GM23338 (cell line): ENCODE measurements at regions not wholly inside any gene's neighbourhood (a gene's known extent, or its start where the extent isn't known, plus 50 kb on each side); places are given as distances from the start of the nearest gene placed in this dataset.

Experiments
- ATAC-seq: fragments of 200-7000 bp; cut with Tn5 transposase; 3 replicates; pipeline ENCODE4 v1.9.1; 2020
- DNase-seq: peaks from one replicate; pipeline ENCODE4 v3.0.0-alpha.2; 2015; ENCODE audit warnings: low spot score
- H2AFZ ChIP-seq: fragments of 200-600 bp; sonication (generic); 2 replicates; pipeline ENCODE4 v1.8.0; 2016; ENCODE audit warnings: antibody characterized with exemption, mild to moderate bottlenecking, moderate library complexity
- H3F3A ChIP-seq: fragments of 200-600 bp; sonication (generic); replicated peaks from 2 replicates; pipeline ENCODE4 v1.8.0; 2017; ENCODE audit warnings: antibody characterized with exemption, mixed run types, low read depth
- H3K27ac ChIP-seq: fragments of 200-600 bp; sonication (generic); 2 replicates; pipeline ENCODE4 v1.6.1; 2016; ENCODE audit warnings: low read depth
- H3K27me3 ChIP-seq: fragments of 200-600 bp; sonication (generic); 2 replicates; pipeline ENCODE4 v1.8.0; 2016; ENCODE audit warnings: mild to moderate bottlenecking, mixed run types, moderate library complexity; ENCODE audit not compliant: insufficient read depth
- H3K36me3 ChIP-seq: fragments of 200-600 bp; sonication (generic); 2 replicates; pipeline ENCODE4 v1.8.0; 2016; ENCODE audit warnings: mild to moderate bottlenecking; ENCODE audit not compliant: insufficient read depth
- H3K4me1 ChIP-seq: fragments of 200-600 bp; sonication (generic); 2 replicates; pipeline ENCODE4 v1.8.0; 2016; ENCODE audit warnings: mild to moderate bottlenecking, moderate library complexity; ENCODE audit not compliant: insufficient read depth
- H3K4me2 ChIP-seq: fragments of 200-600 bp; sonication (generic); 2 replicates; pipeline ENCODE4 v1.7.1; 2017; ENCODE audit warnings: mixed run types
- H3K4me3 ChIP-seq: fragments of 200-600 bp; sonication (generic); 2 replicates; pipeline ENCODE4 v1.6.1; 2016; ENCODE audit warnings: mixed run types
- H3K79me2 ChIP-seq: fragments of 200-600 bp; sonication (generic); replicated peaks from 2 replicates; pipeline ENCODE4 v1.8.0; 2017; ENCODE audit warnings: mild to moderate bottlenecking; ENCODE audit not compliant: insufficient read depth
- H3K9me2 ChIP-seq: fragments of 200-600 bp; sonication (generic); 2 replicates; pipeline ENCODE4 v1.8.0; 2017; ENCODE audit not compliant: insufficient read depth
- H4K20me1 ChIP-seq: fragments of 200-600 bp; sonication (generic); replicated peaks from 2 replicates; pipeline ENCODE4 v1.8.0; 2017; ENCODE audit warnings: mild to moderate bottlenecking; ENCODE audit not compliant: insufficient read depth
- H3K27ac Mint-ChIP-seq: 2 replicates; pipeline ENCODE4 v1.8.0; 2020; ENCODE audit warnings: inconsistent platforms, mild to moderate bottlenecking, moderate library complexity, mixed read lengths
- H3K27me3 Mint-ChIP-seq: 3 replicates; pipeline ENCODE4 v1.8.0; 2022; ENCODE audit warnings: low read depth, mild to moderate bottlenecking, moderate library complexity, mixed read lengths, inconsistent platforms; ENCODE audit not compliant: insufficient read depth, poor library complexity
- H3K36me3 Mint-ChIP-seq: 3 replicates; pipeline ENCODE4 v1.8.0; 2021; ENCODE audit warnings: low read depth, mild to moderate bottlenecking, inconsistent platforms, moderate library complexity, mixed read lengths
- H3K4me1 Mint-ChIP-seq: 3 replicates; pipeline ENCODE4 v1.8.0; 2020; ENCODE audit warnings: mild to moderate bottlenecking, inconsistent platforms, mixed read lengths
- H3K4me3 Mint-ChIP-seq: 3 replicates; pipeline ENCODE4 v1.8.0; 2021; ENCODE audit warnings: moderate library complexity, mild to moderate bottlenecking, inconsistent platforms, mixed read lengths
- H3K9me3 Mint-ChIP-seq: 3 replicates; pipeline ENCODE4 v1.8.0; 2020; ENCODE audit warnings: moderate library complexity, mild to moderate bottlenecking, inconsistent platforms, mixed read lengths
- CREB1 ChIP-seq: fragments of 250-450 bp; sonication (Bioruptor Pico); IDR thresholded peaks from 2 replicates; pipeline ENCODE4 v1.5.0; 2020; ENCODE audit warnings: low read depth, mild to moderate bottlenecking, moderate library complexity
- EZH2 ChIP-seq: fragments of 200-600 bp; sonication (generic); IDR thresholded peaks from one replicate; pipeline ENCODE4 v1.8.0; 2017; ENCODE audit warnings: antibody characterized with exemption, mild to moderate bottlenecking, low read depth; ENCODE audit not compliant: unreplicated experiment
- EZH2phosphoT487 ChIP-seq: fragments of 200-600 bp; sonication (generic); IDR thresholded peaks from one replicate; pipeline ENCODE4 v1.8.1; 2018; ENCODE audit warnings: antibody characterized with exemption; ENCODE audit not compliant: unreplicated experiment
- JUNB ChIP-seq: IDR thresholded peaks from one replicate; pipeline ENCODE4 v1.6.1; 2016; ENCODE audit warnings: antibody characterized with exemption; ENCODE audit not compliant: unreplicated experiment
- NANOG ChIP-seq: IDR thresholded peaks from 2 replicates; pipeline ENCODE4 v1.6.1; 2016; ENCODE audit warnings: antibody characterized with exemption, borderline replicate concordance
- POLR2AphosphoS5 ChIP-seq: IDR thresholded peaks from 2 replicates; pipeline ENCODE4 v1.6.1; 2016; ENCODE audit warnings: antibody characterized with exemption, low read depth
- STAT1 ChIP-seq: IDR thresholded peaks from one replicate; pipeline ENCODE4 v1.6.1; 2016; ENCODE audit warnings: antibody characterized with exemption; ENCODE audit not compliant: unreplicated experiment
- ZNF331 ChIP-seq: fragments of 250-450 bp; sonication (Bioruptor Pico); IDR thresholded peaks from 2 replicates; pipeline ENCODE4 v1.5.0; 2020; ENCODE audit warnings: low read depth, mild to moderate bottlenecking, moderate library complexity
- TF ChIP-seq, protein P1 (sequence below): fragments of 250-450 bp; sonication (Bioruptor Pico); IDR thresholded peaks from 2 replicates; pipeline ENCODE4 v1.5.0; 2020; ENCODE audit warnings: mild to moderate bottlenecking, moderate library complexity
- TF ChIP-seq, protein P2 (sequence below): IDR thresholded peaks from one replicate; pipeline ENCODE4 v1.6.1; 2018; ENCODE audit warnings: antibody characterized with exemption; ENCODE audit not compliant: unreplicated experiment
- TF ChIP-seq, protein P3 (sequence below), 2 experiments: fragments of 200-600 bp in 1 of 2; sonication (generic) in 1 of 2; conservative IDR thresholded peaks; 2 replicates each; pipeline versions ENCODE4 v1.5.1 to v1.6.1; 2016 to 2017; ENCODE audit warnings: antibody characterized with exemption in 2 of 2, low read depth in 2 of 2, mild to moderate bottlenecking in 2 of 2, moderate library complexity in 1 of 2

DNA sequence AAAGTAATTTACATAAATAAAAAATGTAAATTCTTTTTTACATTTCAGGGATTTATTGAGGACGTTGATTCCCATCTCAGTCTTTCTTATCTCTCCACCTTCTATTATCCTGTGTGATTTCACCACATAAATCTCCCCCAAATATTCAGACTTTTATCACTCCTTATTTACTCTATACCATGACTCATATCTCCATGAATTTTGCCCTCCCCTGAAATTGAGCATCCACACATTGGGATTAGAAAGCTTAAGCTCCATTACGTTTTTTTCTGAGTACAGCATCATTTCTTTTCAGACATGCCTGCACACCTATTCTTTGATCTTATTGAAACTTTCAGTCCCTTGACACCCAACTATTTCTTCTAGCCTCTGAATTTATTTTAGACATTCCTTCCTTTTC lies 111.2 kb downstream of the IFI44 start:
- Histone ChIP-seq H3K4me3 (no peak overlapping the region), H3K79me2 (no peaks in the 10 kb centered on the region), H3K27me3 (no peaks in the 10 kb centered on the region), H3K36me3 (no peaks in the 10 kb centered on the region), H3K9me2 (peaks cover 4% of the 10 kb centered on the region; the same call in 1 of the 2 replicates), H3K4me2 (no peak overlapping the region), H4K20me1 (no peaks in the 10 kb centered on the region), H3K27ac (no peak overlapping the region), H3F3A (no peaks in the 10 kb centered on the region), H2AFZ (no peak overlapping the region), H3K4me1 (no peaks in the 10 kb centered on the region)
- H3K27ac Mint-ChIP-seq = no peak overlapping the region
- H3K4me1 Mint-ChIP-seq = no peaks in the 10 kb centered on the region
- ATAC-seq (no peak), DNase-seq (no peak)
- H3K9me3 Mint-ChIP-seq = 0 out of 3 replicates have a peak, but pooled peaks cover under 1% of the 10 kb centered on the region
- H3K27me3 Mint-ChIP-seq = no peaks in the 10 kb centered on the region
- H3K4me3 Mint-ChIP-seq = no peak overlapping the region
- TF ChIP-seq ZNF331 (CRISPR knock-in tag) = no peak
- TF ChIP-seq EZH2phosphoT487 = no peak
- no peak for TF ChIP-seq CREB1
- TF ChIP-seq STAT1 = no peak
- TF ChIP-seq, protein P1, sequence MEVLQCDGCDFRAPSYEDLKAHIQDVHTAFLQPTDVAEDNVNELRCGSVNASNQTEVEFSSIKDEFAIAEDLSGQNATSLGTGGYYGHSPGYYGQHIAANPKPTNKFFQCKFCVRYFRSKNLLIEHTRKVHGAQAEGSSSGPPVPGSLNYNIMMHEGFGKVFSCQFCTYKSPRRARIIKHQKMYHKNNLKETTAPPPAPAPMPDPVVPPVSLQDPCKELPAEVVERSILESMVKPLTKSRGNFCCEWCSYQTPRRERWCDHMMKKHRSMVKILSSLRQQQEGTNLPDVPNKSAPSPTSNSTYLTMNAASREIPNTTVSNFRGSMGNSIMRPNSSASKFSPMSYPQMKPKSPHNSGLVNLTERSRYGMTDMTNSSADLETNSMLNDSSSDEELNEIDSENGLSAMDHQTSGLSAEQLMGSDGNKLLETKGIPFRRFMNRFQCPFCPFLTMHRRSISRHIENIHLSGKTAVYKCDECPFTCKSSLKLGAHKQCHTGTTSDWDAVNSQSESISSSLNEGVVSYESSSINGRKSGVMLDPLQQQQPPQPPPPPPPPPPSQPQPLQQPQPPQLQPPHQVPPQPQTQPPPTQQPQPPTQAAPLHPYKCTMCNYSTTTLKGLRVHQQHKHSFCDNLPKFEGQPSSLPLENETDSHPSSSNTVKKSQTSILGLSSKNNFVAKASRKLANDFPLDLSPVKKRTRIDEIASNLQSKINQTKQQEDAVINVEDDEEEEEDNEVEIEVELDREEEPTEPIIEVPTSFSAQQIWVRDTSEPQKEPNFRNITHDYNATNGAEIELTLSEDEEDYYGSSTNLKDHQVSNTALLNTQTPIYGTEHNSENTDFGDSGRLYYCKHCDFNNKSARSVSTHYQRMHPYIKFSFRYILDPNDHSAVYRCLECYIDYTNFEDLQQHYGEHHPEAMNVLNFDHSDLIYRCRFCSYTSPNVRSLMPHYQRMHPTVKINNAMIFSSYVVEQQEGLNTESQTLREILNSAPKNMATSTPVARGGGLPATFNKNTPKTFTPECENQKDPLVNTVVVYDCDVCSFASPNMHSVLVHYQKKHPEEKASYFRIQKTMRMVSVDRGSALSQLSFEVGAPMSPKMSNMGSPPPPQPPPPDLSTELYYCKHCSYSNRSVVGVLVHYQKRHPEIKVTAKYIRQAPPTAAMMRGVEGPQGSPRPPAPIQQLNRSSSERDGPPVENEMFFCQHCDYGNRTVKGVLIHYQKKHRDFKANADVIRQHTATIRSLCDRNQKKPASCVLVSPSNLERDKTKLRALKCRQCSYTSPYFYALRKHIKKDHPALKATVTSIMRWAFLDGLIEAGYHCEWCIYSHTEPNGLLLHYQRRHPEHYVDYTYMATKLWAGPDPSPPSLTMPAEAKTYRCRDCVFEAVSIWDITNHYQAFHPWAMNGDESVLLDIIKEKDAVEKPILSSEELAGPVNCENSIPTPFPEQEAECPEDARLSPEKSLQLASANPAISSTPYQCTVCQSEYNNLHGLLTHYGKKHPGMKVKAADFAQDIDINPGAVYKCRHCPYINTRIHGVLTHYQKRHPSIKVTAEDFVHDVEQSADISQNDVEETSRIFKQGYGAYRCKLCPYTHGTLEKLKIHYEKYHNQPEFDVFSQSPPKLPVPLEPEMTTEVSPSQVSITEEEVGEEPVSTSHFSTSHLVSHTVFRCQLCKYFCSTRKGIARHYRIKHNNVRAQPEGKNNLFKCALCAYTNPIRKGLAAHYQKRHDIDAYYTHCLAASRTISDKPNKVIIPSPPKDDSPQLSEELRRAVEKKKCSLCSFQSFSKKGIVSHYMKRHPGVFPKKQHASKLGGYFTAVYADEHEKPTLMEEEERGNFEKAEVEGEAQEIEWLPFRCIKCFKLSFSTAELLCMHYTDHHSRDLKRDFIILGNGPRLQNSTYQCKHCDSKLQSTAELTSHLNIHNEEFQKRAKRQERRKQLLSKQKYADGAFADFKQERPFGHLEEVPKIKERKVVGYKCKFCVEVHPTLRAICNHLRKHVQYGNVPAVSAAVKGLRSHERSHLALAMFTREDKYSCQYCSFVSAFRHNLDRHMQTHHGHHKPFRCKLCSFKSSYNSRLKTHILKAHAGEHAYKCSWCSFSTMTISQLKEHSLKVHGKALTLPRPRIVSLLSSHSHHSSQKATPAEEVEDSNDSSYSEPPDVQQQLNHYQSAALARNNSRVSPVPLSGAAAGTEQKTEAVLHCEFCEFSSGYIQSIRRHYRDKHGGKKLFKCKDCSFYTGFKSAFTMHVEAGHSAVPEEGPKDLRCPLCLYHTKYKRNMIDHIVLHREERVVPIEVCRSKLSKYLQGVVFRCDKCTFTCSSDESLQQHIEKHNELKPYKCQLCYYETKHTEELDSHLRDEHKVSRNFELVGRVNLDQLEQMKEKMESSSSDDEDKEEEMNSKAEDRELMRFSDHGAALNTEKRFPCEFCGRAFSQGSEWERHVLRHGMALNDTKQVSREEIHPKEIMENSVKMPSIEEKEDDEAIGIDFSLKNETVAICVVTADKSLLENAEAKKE (CRISPR knock-in tag) = no peak
- TF ChIP-seq POLR2AphosphoS5 = no peak
- TF ChIP-seq NANOG = no peak
- no peak for TF ChIP-seq EZH2
- TF ChIP-seq, protein P2, sequence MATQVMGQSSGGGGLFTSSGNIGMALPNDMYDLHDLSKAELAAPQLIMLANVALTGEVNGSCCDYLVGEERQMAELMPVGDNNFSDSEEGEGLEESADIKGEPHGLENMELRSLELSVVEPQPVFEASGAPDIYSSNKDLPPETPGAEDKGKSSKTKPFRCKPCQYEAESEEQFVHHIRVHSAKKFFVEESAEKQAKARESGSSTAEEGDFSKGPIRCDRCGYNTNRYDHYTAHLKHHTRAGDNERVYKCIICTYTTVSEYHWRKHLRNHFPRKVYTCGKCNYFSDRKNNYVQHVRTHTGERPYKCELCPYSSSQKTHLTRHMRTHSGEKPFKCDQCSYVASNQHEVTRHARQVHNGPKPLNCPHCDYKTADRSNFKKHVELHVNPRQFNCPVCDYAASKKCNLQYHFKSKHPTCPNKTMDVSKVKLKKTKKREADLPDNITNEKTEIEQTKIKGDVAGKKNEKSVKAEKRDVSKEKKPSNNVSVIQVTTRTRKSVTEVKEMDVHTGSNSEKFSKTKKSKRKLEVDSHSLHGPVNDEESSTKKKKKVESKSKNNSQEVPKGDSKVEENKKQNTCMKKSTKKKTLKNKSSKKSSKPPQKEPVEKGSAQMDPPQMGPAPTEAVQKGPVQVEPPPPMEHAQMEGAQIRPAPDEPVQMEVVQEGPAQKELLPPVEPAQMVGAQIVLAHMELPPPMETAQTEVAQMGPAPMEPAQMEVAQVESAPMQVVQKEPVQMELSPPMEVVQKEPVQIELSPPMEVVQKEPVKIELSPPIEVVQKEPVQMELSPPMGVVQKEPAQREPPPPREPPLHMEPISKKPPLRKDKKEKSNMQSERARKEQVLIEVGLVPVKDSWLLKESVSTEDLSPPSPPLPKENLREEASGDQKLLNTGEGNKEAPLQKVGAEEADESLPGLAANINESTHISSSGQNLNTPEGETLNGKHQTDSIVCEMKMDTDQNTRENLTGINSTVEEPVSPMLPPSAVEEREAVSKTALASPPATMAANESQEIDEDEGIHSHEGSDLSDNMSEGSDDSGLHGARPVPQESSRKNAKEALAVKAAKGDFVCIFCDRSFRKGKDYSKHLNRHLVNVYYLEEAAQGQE = no peak
- TF ChIP-seq JUNB = no peak
- TF ChIP-seq, protein P3, sequence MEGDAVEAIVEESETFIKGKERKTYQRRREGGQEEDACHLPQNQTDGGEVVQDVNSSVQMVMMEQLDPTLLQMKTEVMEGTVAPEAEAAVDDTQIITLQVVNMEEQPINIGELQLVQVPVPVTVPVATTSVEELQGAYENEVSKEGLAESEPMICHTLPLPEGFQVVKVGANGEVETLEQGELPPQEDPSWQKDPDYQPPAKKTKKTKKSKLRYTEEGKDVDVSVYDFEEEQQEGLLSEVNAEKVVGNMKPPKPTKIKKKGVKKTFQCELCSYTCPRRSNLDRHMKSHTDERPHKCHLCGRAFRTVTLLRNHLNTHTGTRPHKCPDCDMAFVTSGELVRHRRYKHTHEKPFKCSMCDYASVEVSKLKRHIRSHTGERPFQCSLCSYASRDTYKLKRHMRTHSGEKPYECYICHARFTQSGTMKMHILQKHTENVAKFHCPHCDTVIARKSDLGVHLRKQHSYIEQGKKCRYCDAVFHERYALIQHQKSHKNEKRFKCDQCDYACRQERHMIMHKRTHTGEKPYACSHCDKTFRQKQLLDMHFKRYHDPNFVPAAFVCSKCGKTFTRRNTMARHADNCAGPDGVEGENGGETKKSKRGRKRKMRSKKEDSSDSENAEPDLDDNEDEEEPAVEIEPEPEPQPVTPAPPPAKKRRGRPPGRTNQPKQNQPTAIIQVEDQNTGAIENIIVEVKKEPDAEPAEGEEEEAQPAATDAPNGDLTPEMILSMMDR (conservative IDR thresholded peaks at IDR 0.05; ENCODE audit: low read depth in 2 of 2) = no peak
- peaks cover under 1% of the 10 kb centered on the region; the same call in 1 of the 3 replicates for H3K36me3 Mint-ChIP-seq
